Smooth muscle cell (in vitro differentiated cells): ENCODE measurements at regions not wholly inside any gene's neighbourhood (a gene's known extent, or its start where the extent isn't known, plus 50 kb on each side); places are given as distances from the start of the nearest gene placed in this dataset.

ENCODE experiments used
- DNase-seq: peaks from one replicate; lab custom pipeline; 2025; ENCODE audit not compliant: unreplicated experiment; lab: John Stamatoyannopoulos, UW
- H2AFZ ChIP-seq: fragments of 200-600 bp; sonication (generic); 2 replicates; pipeline ENCODE4 v1.6.0; 2016; ENCODE audit warnings: antibody characterized with exemption, low read depth, mild to moderate bottlenecking
- H3F3A ChIP-seq: fragments of 200-600 bp; sonication (generic); 2 replicates; pipeline ENCODE4 v1.6.0; 2017; ENCODE audit warnings: antibody characterized with exemption, low read depth
- H3K27ac ChIP-seq: fragments of 200-600 bp; sonication (generic); 2 replicates; pipeline ENCODE4 v1.5.1; 2016; ENCODE audit warnings: low read depth, mild to moderate bottlenecking
- H3K27me3 ChIP-seq: fragments of 200-600 bp; sonication (generic); 2 replicates; pipeline ENCODE4 v1.6.1; 2016; ENCODE audit warnings: low read depth, mild to moderate bottlenecking
- H3K36me3 ChIP-seq: fragments of 200-600 bp; sonication (generic); 2 replicates; pipeline ENCODE4 v1.5.1; 2016; ENCODE audit warnings: low read depth
- H3K4me1 ChIP-seq: fragments of 200-600 bp; sonication (generic); 2 replicates; pipeline ENCODE4 v1.5.1; 2016; ENCODE audit warnings: low read depth
- H3K4me2 ChIP-seq: fragments of 200-600 bp; sonication (generic); 2 replicates; pipeline ENCODE4 v1.6.0; 2016; ENCODE audit warnings: mild to moderate bottlenecking
- H3K4me3 ChIP-seq: fragments of 200-600 bp; sonication (generic); 2 replicates; pipeline ENCODE4 v1.5.1; 2016; ENCODE audit warnings: mild to moderate bottlenecking
- H3K79me2 ChIP-seq: fragments of 200-600 bp; sonication (generic); 2 replicates; pipeline ENCODE4 v1.6.0; 2016; ENCODE audit warnings: low read depth, mild to moderate bottlenecking
- H3K9ac ChIP-seq: fragments of 200-600 bp; sonication (generic); 2 replicates; pipeline ENCODE4 v1.6.0; 2016; ENCODE audit warnings: low read depth
- H3K9me3 ChIP-seq: fragments of 200-600 bp; sonication (generic); replicated peaks from 2 replicates; pipeline ENCODE4 v1.5.1; 2016; ENCODE audit warnings: low read depth
- H4K20me1 ChIP-seq: fragments of 200-600 bp; sonication (generic); 2 replicates; pipeline ENCODE4 v1.6.0; 2016; ENCODE audit warnings: low read depth
- WGBS: methylation state at CpG from one replicate; pipeline ENCODE4 v1.1.7; 2016; ENCODE audit warnings: low lambda C conversion rate; 5-methylcytosine and 5-hydroxymethylcytosine counted together
- TF ChIP-seq, protein P1 (sequence below): fragments of 200-600 bp; sonication (generic); IDR thresholded peaks from 2 replicates; pipeline ENCODE4 v1.5.1; 2017; ENCODE audit warnings: borderline replicate concordance, mild to moderate bottlenecking, antibody characterized with exemption; ENCODE audit not compliant: insufficient read depth, poor library complexity, severe bottlenecking

- H3K4me2 ChIP-seq = no peak overlapping the region
- no peaks in the 10 kb centered on the region for H3K79me2 ChIP-seq
- H3K27me3 ChIP-seq = no peaks in the 10 kb centered on the region
- H3K27ac ChIP-seq = no peak overlapping the region
- no peaks in the 10 kb centered on the region for H4K20me1 ChIP-seq
- no peaks in the 10 kb centered on the region for H3K9me3 ChIP-seq
- H3K4me3 ChIP-seq = no peak overlapping the region
- no peak overlapping the region for H2AFZ ChIP-seq
- no peak for DNase-seq
- H3K9ac ChIP-seq = no peak overlapping the region
- TF ChIP-seq, protein P1, sequence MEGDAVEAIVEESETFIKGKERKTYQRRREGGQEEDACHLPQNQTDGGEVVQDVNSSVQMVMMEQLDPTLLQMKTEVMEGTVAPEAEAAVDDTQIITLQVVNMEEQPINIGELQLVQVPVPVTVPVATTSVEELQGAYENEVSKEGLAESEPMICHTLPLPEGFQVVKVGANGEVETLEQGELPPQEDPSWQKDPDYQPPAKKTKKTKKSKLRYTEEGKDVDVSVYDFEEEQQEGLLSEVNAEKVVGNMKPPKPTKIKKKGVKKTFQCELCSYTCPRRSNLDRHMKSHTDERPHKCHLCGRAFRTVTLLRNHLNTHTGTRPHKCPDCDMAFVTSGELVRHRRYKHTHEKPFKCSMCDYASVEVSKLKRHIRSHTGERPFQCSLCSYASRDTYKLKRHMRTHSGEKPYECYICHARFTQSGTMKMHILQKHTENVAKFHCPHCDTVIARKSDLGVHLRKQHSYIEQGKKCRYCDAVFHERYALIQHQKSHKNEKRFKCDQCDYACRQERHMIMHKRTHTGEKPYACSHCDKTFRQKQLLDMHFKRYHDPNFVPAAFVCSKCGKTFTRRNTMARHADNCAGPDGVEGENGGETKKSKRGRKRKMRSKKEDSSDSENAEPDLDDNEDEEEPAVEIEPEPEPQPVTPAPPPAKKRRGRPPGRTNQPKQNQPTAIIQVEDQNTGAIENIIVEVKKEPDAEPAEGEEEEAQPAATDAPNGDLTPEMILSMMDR = no peak
- no peaks in the 10 kb centered on the region for H3K4me1 ChIP-seq
- 88% methylated on average over 2 of the region's 2 CpGs for WGBS
- no peaks in the 10 kb centered on the region for H3K36me3 ChIP-seq
- no peaks in the 10 kb centered on the region for H3F3A ChIP-seq
These were observed 399.9 kb downstream of the SH3GL2 start for GRCh38 chr9:17978773-17979172.

- no peaks in the 10 kb centered on the region for H3K9me3 ChIP-seq
- H3K4me2 ChIP-seq = no peak overlapping the region
- TF ChIP-seq, protein P1 = no peak
- no peaks in the 10 kb centered on the region for H3F3A ChIP-seq
- H3K36me3 ChIP-seq = no peaks in the 10 kb centered on the region
- no peaks in the 10 kb centered on the region for H3K4me1 ChIP-seq
- no peak for DNase-seq
- H4K20me1 ChIP-seq = no peaks in the 10 kb centered on the region
- no peaks in the 10 kb centered on the region for H3K79me2 ChIP-seq
- no peak overlapping the region for H2AFZ ChIP-seq
- no peak overlapping the region for H3K27ac ChIP-seq
- H3K4me3 ChIP-seq = no peak overlapping the region
- no peak overlapping the region for H3K9ac ChIP-seq
- H3K27me3 ChIP-seq = peaks cover 56% of the 10 kb centered on the region
These were observed 407.7 kb downstream of the SH3GL2 start for GRCh38 chr9:17986595-17986994.

- Histone ChIP-seq H3F3A (no peaks in the 10 kb centered on the region), H3K27me3 (peaks cover 56% of the 10 kb centered on the region), H3K27ac (no peak overlapping the region), H3K4me1 (no peaks in the 10 kb centered on the region), H2AFZ (no peak overlapping the region), H3K9me3 (no peaks in the 10 kb centered on the region), H3K79me2 (no peaks in the 10 kb centered on the region), H4K20me1 (no peaks in the 10 kb centered on the region), H3K9ac (no peak overlapping the region), H3K4me3 (no peak overlapping the region), H3K4me2 (no peak overlapping the region), H3K36me3 (no peaks in the 10 kb centered on the region)
- no peak for DNase-seq
- TF ChIP-seq, protein P1 = no peak
- WGBS = 49% methylated on average over 5 of the region's 5 CpGs
These were observed 408.3 kb downstream of the SH3GL2 start for GRCh38 chr9:17987189-17987588.

- Histone ChIP-seq H2AFZ (no peak overlapping the region), H3K36me3 (no peaks in the 10 kb centered on the region), H3F3A (no peaks in the 10 kb centered on the region), H3K79me2 (no peaks in the 10 kb centered on the region), H4K20me1 (no peaks in the 10 kb centered on the region), H3K4me3 (no peak overlapping the region), H3K4me2 (no peak overlapping the region), H3K27me3 (peaks cover 64% of the 10 kb centered on the region), H3K4me1 (no peaks in the 10 kb centered on the region), H3K9ac (no peak overlapping the region), H3K9me3 (no peaks in the 10 kb centered on the region), H3K27ac (no peak overlapping the region)
- 65% methylated on average over 1 of the region's 1 CpG for WGBS
- TF ChIP-seq, protein P1 = no peak
- DNase-seq = no peak
These were observed 409.6 kb downstream of the SH3GL2 start for GRCh38 chr9:17988489-17988888.
